HepG2 (cell line): ENCODE measurements at regions not wholly inside any gene's neighbourhood (a gene's known extent, or its start where the extent isn't known, plus 50 kb on each side); places are given as distances from the start of the nearest gene placed in this dataset.

ENCODE experiments used
- ATAC-seq: fragments of 200-7000 bp; cut with Tn5 transposase; 3 replicates; pipeline ENCODE4 v1.9.1; 2020; ENCODE audit warnings: mild to moderate bottlenecking, moderate library complexity
- BruUV-seq: library from RNA; stranded (reverse); fragments of 400-500 nt; replicated peaks from 2 replicates; lab custom pipeline; 2021; lab: Mats Ljungman, UMichigan
- CTCF ChIA-PET: fragments of 300-600 bp; formaldehyde crosslinking; extraction: SDS; loops from one replicate; lab custom pipeline; 2021; ENCODE audit warnings: low total read pairs, inconsistent platforms, low intra/inter-chr PET ratio; lab: Yijun Ruan, JAX
- POLR2A ChIA-PET: fragments of 350-600 bp; sonication (Branson Sonifier 250); formaldehyde crosslinking; loops from one replicate; lab custom pipeline; 2020; ENCODE audit warnings: antibody characterized with exemption, inconsistent platforms; lab: Yijun Ruan, JAX
- DNase-seq: peaks from one replicate; pipeline ENCODE4 v3.0.0-alpha.2; 2015; ENCODE audit warnings: low spot score
- FAIRE-seq: peaks from 3 replicates; lab custom pipeline; 2011; peaks lifted over from hg19 to GRCh38; lab: Jason Lieb, UNC
- H2AFZ ChIP-seq: one replicate; pipeline ENCODE4 v1.6.1; 2011; ENCODE audit warnings: low read length, inconsistent platforms
- H3K27ac ChIP-seq: fragments of 300-600 bp; 3 replicates; pipeline ENCODE4 v1.8.0; 2011; ENCODE audit warnings: mixed run types, mild to moderate bottlenecking, mixed read lengths, low read length, inconsistent platforms; ENCODE audit not compliant: insufficient read depth; ENCODE audit errors: extremely low read length
- H3K27me3 ChIP-seq, 2 experiments: fragments of 200-600 bp in 1 of 2; 2 replicates in 1 of 2; 3 replicates in 1 of 2; pipeline versions ENCODE4 v1.6.0 to v1.8.0; 2011; ENCODE audit warnings: low read length in 2 of 2, mild to moderate bottlenecking in 2 of 2, moderate library complexity in 2 of 2, inconsistent platforms in 1 of 2; ENCODE audit not compliant: insufficient read depth in 2 of 2, control insufficient read depth in 1 of 2
- H3K36me3 ChIP-seq, 2 experiments: fragments of 200-600 bp in 1 of 2; replicated peaks in 1 of 2; 2 replicates in 1 of 2; 3 replicates in 1 of 2; pipeline versions ENCODE4 v1.5.1 to v1.8.0; 2011; ENCODE audit warnings: low read length in 2 of 2, inconsistent platforms in 1 of 2; ENCODE audit not compliant: insufficient read depth in 2 of 2, control insufficient read depth in 1 of 2
- H3K4me1 ChIP-seq: 2 replicates; pipeline ENCODE4 v1.5.1; 2012; ENCODE audit warnings: low read length, inconsistent platforms; ENCODE audit not compliant: insufficient read depth
- H3K4me2 ChIP-seq: 2 replicates; pipeline ENCODE4 v1.6.0; 2011; ENCODE audit warnings: low read depth, low read length, inconsistent platforms
- H3K4me3 ChIP-seq, 3 experiments: fragments of 200-600 bp in 1 of 3; sonication (generic), shearing (Covaris generic) in 1 of 3; replicated peaks in 1 of 3; 2 replicates each; pipeline ENCODE4 v1.5.1; 2011 to 2016; ENCODE audit warnings: low read length in 3 of 3, inconsistent platforms in 2 of 3, low read depth in 2 of 3, mild to moderate bottlenecking in 2 of 3, control low read depth in 1 of 3, mixed read lengths in 1 of 3; ENCODE audit not compliant: insufficient read depth in 1 of 3
- H3K79me2 ChIP-seq: one replicate; pipeline ENCODE4 v1.6.1; 2011; ENCODE audit warnings: low read length, inconsistent platforms; ENCODE audit not compliant: insufficient read depth
- H3K9ac ChIP-seq: 2 replicates; pipeline ENCODE4 v1.6.0; 2011; ENCODE audit warnings: mild to moderate bottlenecking, low read depth, low read length, inconsistent platforms; ENCODE audit not compliant: insufficient read depth
- H3K9me3 ChIP-seq: 2 replicates; pipeline ENCODE4 v1.5.1; 2012; ENCODE audit warnings: mild to moderate bottlenecking, low read length
- H4K20me1 ChIP-seq: 2 replicates; pipeline ENCODE4 v1.6.0; 2011; ENCODE audit warnings: inconsistent platforms, mild to moderate bottlenecking, low read length, moderate library complexity; ENCODE audit not compliant: insufficient read depth
- PHF8 ChIP-seq: sonication (generic); formaldehyde crosslinking; IDR thresholded peaks from 2 replicates; pipeline ENCODE4 v1.5.0; 2020; ENCODE audit warnings: missing genetic modification reagents
- ZBTB20 ChIP-seq: sonication (generic); formaldehyde crosslinking; IDR thresholded peaks from 2 replicates; pipeline ENCODE4 v1.8.1; 2023; ENCODE audit warnings: missing genetic modification reagents, low read depth, mild to moderate bottlenecking, borderline replicate concordance
- ZNF20 ChIP-seq: sonication (generic); formaldehyde crosslinking; IDR thresholded peaks from 2 replicates; pipeline ENCODE4 v1.4.0; 2020; ENCODE audit warnings: mild to moderate bottlenecking, moderate library complexity, missing genetic modification reagents
- ZNF235 ChIP-seq: sonication (generic); formaldehyde crosslinking; IDR thresholded peaks from 2 replicates; pipeline ENCODE4 v1.8.1; 2023; ENCODE audit warnings: mild to moderate bottlenecking, missing genetic modification reagents, borderline replicate concordance
- ZNF407 ChIP-seq: sonication (generic); formaldehyde crosslinking; IDR thresholded peaks from one replicate; pipeline ENCODE4 v1.5.1; 2020; ENCODE audit warnings: mild to moderate bottlenecking, missing genetic modification reagents; ENCODE audit errors: not compliant biosample characterization
- ZNF781 ChIP-seq: sonication (generic); formaldehyde crosslinking; IDR thresholded peaks from 2 replicates; pipeline ENCODE4 v1.5.1; 2020; ENCODE audit warnings: borderline replicate concordance, mild to moderate bottlenecking, missing genetic modification reagents; ENCODE audit errors: not compliant biosample characterization
- WGBS: methylation state at CpG from one replicate; pipeline ENCODE4 v1.1.6; 2017; ENCODE audit warnings: low lambda C conversion rate; 5-methylcytosine and 5-hydroxymethylcytosine counted together
- in situ Hi-C: cut with HindIII; loops from 2 replicates; pipeline ENCODE4 v1.10.0; 2017; ENCODE audit warnings: low pct_unique_long_range_greater_than_20kb; ENCODE audit not compliant: extremely low pct_ligation_motif_present
- intact Hi-C: fragments of 100-400 bp; cut with micrococcal nuclease; formaldehyde crosslinking; loops from one replicate; pipeline ENCODE4 v1.10.0; 2022; ENCODE audit not compliant: unreplicated experiment

GRCh38 chr1:115158181-115158580 is 68.9 kb upstream of the TSPAN2 start:
- Histone ChIP-seq H3K4me2 (no peak overlapping the region), H3K4me3 (no peak overlapping the region), H3K9me3 (no peaks in the 10 kb centered on the region), H3K36me3 (no peaks in the 10 kb centered on the region), H3K27ac (no peak overlapping the region), H3K9ac (no peak overlapping the region), H3K4me1 (peaks cover 9% of the 10 kb centered on the region), H3K79me2 (no peaks in the 10 kb centered on the region), H3K27me3 (no peaks in the 10 kb centered on the region), H2AFZ (no peak overlapping the region), H4K20me1 (no peaks in the 10 kb centered on the region; the same call in 1 of the 2 replicates)
- CTCF ChIA-PET = no interaction called here
- FAIRE-seq = no peak
- no TSS peak for BruUV-seq
- TF ChIP-seq ZNF20 (CRISPR knock-in tag) (no peak), ZBTB20 (CRISPR knock-in tag) (no peak)
- in situ Hi-C loops (no loop called here), intact Hi-C loops (no loop called here)
- no peak for ATAC-seq
- POLR2A ChIA-PET = no interaction called here
- 20% methylated on average over 1 of the region's 2 CpGs for WGBS
- DNase-seq = no peak

- no peaks in the 10 kb centered on the region for H3K36me3 ChIP-seq
- 21% methylated on average over 4 of the region's 4 CpGs for WGBS
- H3K4me3 ChIP-seq = no peak overlapping the region
- no TSS peak for BruUV-seq
- no peak overlapping the region for H3K27ac ChIP-seq
- H3K79me2 ChIP-seq = no peaks in the 10 kb centered on the region
- ChIA-PET POLR2A (no interaction called here), CTCF (no interaction called here)
- H3K4me2 ChIP-seq = no peak overlapping the region
- no peaks in the 10 kb centered on the region; the same call in 1 of the 2 replicates for H4K20me1 ChIP-seq
- FAIRE-seq (no peak), ATAC-seq (no peak), DNase-seq (no peak)
- in situ Hi-C loops (no loop called here), intact Hi-C loops (no loop called here)
- H2AFZ ChIP-seq = no peak overlapping the region
- H3K27me3 ChIP-seq = no peaks in the 10 kb centered on the region
- no peaks in the 10 kb centered on the region for H3K9me3 ChIP-seq
- H3K4me1 ChIP-seq = peaks cover 9% of the 10 kb centered on the region
- no peak overlapping the region for H3K9ac ChIP-seq
- TF ChIP-seq ZNF781 (CRISPR knock-in tag) (no peak), PHF8 (CRISPR knock-in tag) (no peak), ZNF235 (CRISPR knock-in tag) (no peak), ZNF407 (CRISPR knock-in tag) (no peak)
These were observed 67.6 kb upstream of the TSPAN2 start for GRCh38 chr1:115156826-115157468.
